HFFc6 (cell line): ENCODE measurements at regions not wholly inside any gene's neighbourhood (a gene's known extent, or its start where the extent isn't known, plus 50 kb on each side); places are given as distances from the start of the nearest gene placed in this dataset.

Experiments
- DNase-seq: peaks from one replicate; pipeline ENCODE4 v3.0.0-alpha.2; 2018
- H3K27ac Mint-ChIP-seq: 2 replicates; pipeline ENCODE4 v1.8.0; 2020; ENCODE audit warnings: mild to moderate bottlenecking, mixed read lengths
- H3K27me3 Mint-ChIP-seq: 2 replicates; pipeline ENCODE4 v1.8.0; 2021; ENCODE audit warnings: mild to moderate bottlenecking, moderate library complexity, mixed read lengths; ENCODE audit not compliant: insufficient read depth
- H3K36me3 Mint-ChIP-seq: 2 replicates; pipeline ENCODE4 v1.8.0; 2021; ENCODE audit warnings: low read depth, mixed read lengths
- H3K4me1 Mint-ChIP-seq: 2 replicates; pipeline ENCODE4 v1.8.0; 2020; ENCODE audit warnings: low read depth, mixed read lengths
- H3K4me3 Mint-ChIP-seq: 2 replicates; pipeline ENCODE4 v1.8.0; 2020; ENCODE audit warnings: mild to moderate bottlenecking, moderate library complexity, mixed read lengths
- H3K9me3 Mint-ChIP-seq: 2 replicates; pipeline ENCODE4 v1.8.0; 2020; ENCODE audit warnings: mild to moderate bottlenecking, mixed read lengths
- CTCF ChIP-seq: fragments of 200-600 bp; sonication (generic); IDR thresholded peaks from 2 replicates; pipeline ENCODE4 v1.5.0; 2021; ENCODE audit warnings: antibody characterized with exemption, mild to moderate bottlenecking

- Mint-ChIP-seq H3K27me3 (peaks cover 1% of the 10 kb centered on the region; the same call in 1 of the 2 replicates), H3K36me3 (no peaks in the 10 kb centered on the region), H3K27ac (no peak overlapping the region), H3K4me1 (no peaks in the 10 kb centered on the region), H3K9me3 (no peaks in the 10 kb centered on the region), H3K4me3 (no peak overlapping the region)
- DNase-seq: no peak
- no peak for TF ChIP-seq CTCF
Observed at GRCh38 chrX:7240929-7241328, 93.0 kb upstream of the PUDP start.

GRCh38 chrX:7235071-7235470, 87.1 kb upstream of the PUDP start:
- H3K27me3 Mint-ChIP-seq: no peaks in the 10 kb centered on the region
- no peak for TF ChIP-seq CTCF
- H3K4me1 Mint-ChIP-seq: peaks cover 18% of the 10 kb centered on the region
- no peaks in the 10 kb centered on the region for H3K9me3 Mint-ChIP-seq
- no peak for DNase-seq
- H3K36me3 Mint-ChIP-seq: no peaks in the 10 kb centered on the region
- H3K27ac Mint-ChIP-seq: no peak overlapping the region
- no peak overlapping the region for H3K4me3 Mint-ChIP-seq

- Mint-ChIP-seq H3K27me3 (no peaks in the 10 kb centered on the region), H3K4me1 (peaks cover 18% of the 10 kb centered on the region), H3K27ac (no peak overlapping the region), H3K4me3 (no peak overlapping the region), H3K36me3 (no peaks in the 10 kb centered on the region), H3K9me3 (no peaks in the 10 kb centered on the region)
- peak; percentile 0 for DNase-seq
- no peak; the same call in 1 of the 2 replicates for TF ChIP-seq CTCF
Observed at GRCh38 chrX:7233580-7234406, 85.8 kb upstream of the PUDP start.

- H3K4me3 Mint-ChIP-seq: no peak overlapping the region
- TF ChIP-seq CTCF: no peak
- H3K4me1 Mint-ChIP-seq: peaks cover 9% of the 10 kb centered on the region; the same call in 1 of the 2 replicates
- H3K27me3 Mint-ChIP-seq: no peaks in the 10 kb centered on the region
- H3K27ac Mint-ChIP-seq: no peak overlapping the region
- H3K36me3 Mint-ChIP-seq: no peaks in the 10 kb centered on the region
- DNase-seq: no peak
- no peaks in the 10 kb centered on the region for H3K9me3 Mint-ChIP-seq
Observed at GRCh38 chrX:7228226-7228625, 80.3 kb upstream of the PUDP start.

GRCh38 chrX:7225338-7225737, 77.4 kb upstream of the PUDP start:
- Mint-ChIP-seq H3K27ac (no peak overlapping the region), H3K27me3 (no peaks in the 10 kb centered on the region), H3K4me3 (no peak overlapping the region), H3K36me3 (peaks cover 7% of the 10 kb centered on the region; the same call in 1 of the 2 replicates), H3K9me3 (peaks cover 3% of the 10 kb centered on the region; the same call in 1 of the 2 replicates), H3K4me1 (peaks cover under 1% of the 10 kb centered on the region; the same call in 1 of the 2 replicates)
- TF ChIP-seq CTCF: no peak
- DNase-seq: no peak
